Mucosa of descending colon (tissue), 3 donors: ENCODE measurements at regions not wholly inside any gene's neighbourhood (a gene's known extent, or its start where the extent isn't known, plus 50 kb on each side); places are given as distances from the start of the nearest gene placed in this dataset.

Experiments
- ATAC-seq: fragments of 200-7000 bp; cut with Tn5 transposase; one replicate; pipeline ENCODE4 v1.9.1; 2020; ENCODE audit warnings: mild to moderate bottlenecking, moderate library complexity
- DNase-seq, 3 donors: peaks; one replicate each; pipeline ENCODE4 v3.0.0-alpha.2; 2020
- H3K36me3 ChIP-seq: fragments of 200-600 bp; one replicate; pipeline ENCODE4 v1.8.0; 2021; ENCODE audit warnings: low read depth, mild to moderate bottlenecking
- H3K4me1 ChIP-seq: fragments of 200-600 bp; one replicate; pipeline ENCODE4 v1.8.0; 2021; ENCODE audit warnings: low read depth, mild to moderate bottlenecking
- H3K4me3 ChIP-seq: fragments of 200-600 bp; one replicate; pipeline ENCODE4 v1.8.0; 2021; ENCODE audit warnings: mild to moderate bottlenecking
- H3K9me3 ChIP-seq: fragments of 200-600 bp; one replicate; pipeline ENCODE4 v1.8.0; 2021; ENCODE audit warnings: mild to moderate bottlenecking
- intact Hi-C, 2 donors: fragments of 100-400 bp; cut with DNase I in 1 of 2; cut with micrococcal nuclease in 1 of 2; formaldehyde crosslinking; loops; one replicate each; pipeline versions ENCODE4 v1.11.0 to v1.11.1; 2022; cut with DNase I, micrococcal nuclease
- TF ChIP-seq, protein P1 (sequence below): fragments of 200-600 bp; IDR thresholded peaks from one replicate; pipeline ENCODE4 v1.8.0; 2022; ENCODE audit warnings: antibody characterized with exemption, mild to moderate bottlenecking
- donor health status: DM: no; HTN: no; CAD: no; lungs with moderate emphysema.
- donor health status: DM: no; HTN: no; CAD: no.
- donor health status: DM: no; HTN: yes; CAD: no.

GRCh38 chr2:207409517-207409916, 120.2 kb upstream of the CREB1 start:
- intact Hi-C loops, result no loop called here
- TF ChIP-seq, protein P1, sequence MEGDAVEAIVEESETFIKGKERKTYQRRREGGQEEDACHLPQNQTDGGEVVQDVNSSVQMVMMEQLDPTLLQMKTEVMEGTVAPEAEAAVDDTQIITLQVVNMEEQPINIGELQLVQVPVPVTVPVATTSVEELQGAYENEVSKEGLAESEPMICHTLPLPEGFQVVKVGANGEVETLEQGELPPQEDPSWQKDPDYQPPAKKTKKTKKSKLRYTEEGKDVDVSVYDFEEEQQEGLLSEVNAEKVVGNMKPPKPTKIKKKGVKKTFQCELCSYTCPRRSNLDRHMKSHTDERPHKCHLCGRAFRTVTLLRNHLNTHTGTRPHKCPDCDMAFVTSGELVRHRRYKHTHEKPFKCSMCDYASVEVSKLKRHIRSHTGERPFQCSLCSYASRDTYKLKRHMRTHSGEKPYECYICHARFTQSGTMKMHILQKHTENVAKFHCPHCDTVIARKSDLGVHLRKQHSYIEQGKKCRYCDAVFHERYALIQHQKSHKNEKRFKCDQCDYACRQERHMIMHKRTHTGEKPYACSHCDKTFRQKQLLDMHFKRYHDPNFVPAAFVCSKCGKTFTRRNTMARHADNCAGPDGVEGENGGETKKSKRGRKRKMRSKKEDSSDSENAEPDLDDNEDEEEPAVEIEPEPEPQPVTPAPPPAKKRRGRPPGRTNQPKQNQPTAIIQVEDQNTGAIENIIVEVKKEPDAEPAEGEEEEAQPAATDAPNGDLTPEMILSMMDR, result no peak
- no peaks in the 10 kb centered on the region for H3K9me3 ChIP-seq
- no peaks in the 10 kb centered on the region for H3K36me3 ChIP-seq
- no peaks in the 10 kb centered on the region for H3K4me1 ChIP-seq
- no peak overlapping the region for H3K4me3 ChIP-seq
- DNase-seq (no peak), ATAC-seq (no peak)

DNA sequence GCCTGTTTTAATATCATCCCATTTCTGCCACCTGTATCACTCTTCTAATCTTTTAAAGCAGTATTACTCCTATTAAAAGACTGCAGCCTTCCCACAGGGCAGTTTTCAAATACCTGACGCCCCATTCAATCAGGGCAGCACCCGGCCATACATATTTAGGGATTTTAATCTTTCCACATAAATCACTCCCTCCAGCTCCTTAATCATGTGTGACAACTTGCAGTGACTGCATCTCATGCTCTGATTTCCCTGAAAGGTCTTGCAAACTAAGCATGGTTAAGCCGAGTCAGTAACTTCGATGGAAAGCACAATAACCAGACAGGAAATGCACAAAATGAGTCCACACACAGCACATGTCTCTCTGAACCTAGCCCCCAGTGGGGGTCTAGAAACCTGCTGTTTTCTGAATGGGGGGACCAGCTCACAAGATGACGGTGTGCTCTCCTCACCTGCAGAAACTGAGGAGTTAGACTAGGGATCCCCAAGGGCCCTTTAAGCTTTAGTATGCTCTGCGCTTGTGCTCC, 116.9 kb upstream of the CREB1 start:
- no peaks in the 10 kb centered on the region for H3K36me3 ChIP-seq
- DNase-seq (no peak), ATAC-seq (no peak)
- no peaks in the 10 kb centered on the region for H3K9me3 ChIP-seq
- intact Hi-C loops, result no loop called here
- TF ChIP-seq, protein P1, result no peak
- no peak overlapping the region for H3K4me3 ChIP-seq
- no peaks in the 10 kb centered on the region for H3K4me1 ChIP-seq

DNA sequence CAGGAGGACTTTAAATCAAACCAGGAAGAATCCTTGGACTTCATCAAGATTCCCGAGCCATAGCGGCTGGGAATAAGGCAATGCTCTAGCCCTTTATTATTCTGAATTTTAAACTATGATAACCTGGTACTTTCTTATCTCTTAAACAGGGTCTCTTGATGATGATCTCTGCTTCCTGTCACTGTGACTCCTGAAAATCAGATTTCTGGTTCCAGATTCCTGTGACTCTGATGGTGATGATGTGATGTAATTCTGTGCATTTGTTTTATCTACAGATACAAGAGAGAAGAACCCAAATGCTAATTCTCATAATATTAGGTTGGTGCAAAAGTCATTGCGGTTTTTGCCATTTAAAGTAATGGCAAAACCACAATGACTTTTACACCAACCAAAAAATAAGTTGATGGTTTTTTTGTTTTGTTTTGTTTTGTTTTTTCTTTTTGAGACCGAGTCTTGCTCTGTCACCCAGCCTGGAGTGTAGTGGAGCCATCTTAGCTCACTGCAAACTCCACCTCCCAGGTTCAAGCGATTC, 116.3 kb upstream of the CREB1 start:
- intact Hi-C loops, result no loop called here
- H3K36me3 ChIP-seq, result no peaks in the 10 kb centered on the region
- H3K9me3 ChIP-seq, result no peaks in the 10 kb centered on the region
- no peak overlapping the region for H3K4me3 ChIP-seq
- ATAC-seq (no peak), DNase-seq (no peak)
- TF ChIP-seq, protein P1, result no peak
- no peaks in the 10 kb centered on the region for H3K4me1 ChIP-seq

GRCh38 chr2:207416111-207416510, 113.7 kb upstream of the CREB1 start:
- DNase-seq (no peak), ATAC-seq (no peak)
- H3K9me3 ChIP-seq, result no peaks in the 10 kb centered on the region
- H3K4me3 ChIP-seq, result no peak overlapping the region
- no peaks in the 10 kb centered on the region for H3K4me1 ChIP-seq
- TF ChIP-seq, protein P1, result no peak
- no peaks in the 10 kb centered on the region for H3K36me3 ChIP-seq
- intact Hi-C loops, result no loop called here

- H3K36me3 ChIP-seq, result no peaks in the 10 kb centered on the region
- H3K4me3 ChIP-seq, result no peak overlapping the region
- TF ChIP-seq, protein P1, result no peak
- H3K4me1 ChIP-seq, result no peaks in the 10 kb centered on the region
- intact Hi-C loops, result no loop called here
- no peaks in the 10 kb centered on the region for H3K9me3 ChIP-seq
- ATAC-seq (no peak), DNase-seq (no peak)
Measured at GRCh38 chr2:207416900-207417299, 112.9 kb upstream of the CREB1 start.

DNA sequence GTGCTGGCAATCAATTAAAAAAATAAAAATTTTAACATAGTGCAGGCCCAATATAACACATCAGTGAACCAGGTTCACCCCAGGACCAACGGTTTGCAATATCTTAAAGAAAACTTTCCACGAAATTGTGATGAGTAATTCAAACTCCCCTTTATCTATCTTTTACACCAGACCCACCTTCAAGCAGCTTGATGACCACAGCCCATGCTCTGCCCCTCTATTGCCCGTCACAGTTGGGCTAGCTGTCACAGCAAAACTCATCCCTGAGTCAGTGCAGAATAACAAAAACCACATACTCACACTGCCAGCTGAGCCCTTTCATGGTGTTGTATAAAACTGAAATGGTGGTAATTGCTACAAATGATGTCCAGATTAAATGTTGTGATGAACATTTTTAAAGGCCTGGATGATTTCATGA, 112.5 kb upstream of the CREB1 start:
- intact Hi-C loops, result no loop called here
- DNase-seq (no peak), ATAC-seq (no peak)
- Histone ChIP-seq H3K36me3 (no peaks in the 10 kb centered on the region), H3K4me3 (no peak overlapping the region), H3K9me3 (no peaks in the 10 kb centered on the region), H3K4me1 (no peaks in the 10 kb centered on the region)
- TF ChIP-seq, protein P1, result no peak
